Thyroid gland (tissue), 4 donors: ENCODE measurements at regions not wholly inside any gene's neighbourhood (a gene's known extent, or its start where the extent isn't known, plus 50 kb on each side); places are given as distances from the start of the nearest gene placed in this dataset.

Experiments
- DNase-seq, 2 donors: peaks; one replicate each; pipeline ENCODE4 v3.0.0-alpha.2; 2019
- H3K27ac ChIP-seq, 3 donors: fragments of 200-600 bp; sonication (generic); 1 replicate in 2 of 3; 2 replicates in 1 of 3; pipeline ENCODE4 v1.5.1; 2016 to 2019; ENCODE audit warnings: mild to moderate bottlenecking in 1 of 3, moderate library complexity in 1 of 3
- H3K27me3 ChIP-seq: fragments of 200-600 bp; sonication (generic); one replicate; pipeline ENCODE4 v1.5.1; 2019
- H3K36me3 ChIP-seq, 2 donors: fragments of 200-600 bp; sonication (generic); one replicate each; pipeline ENCODE4 v1.5.1; 2016 to 2019
- H3K4me1 ChIP-seq, 2 donors: fragments of 200-600 bp; sonication (generic); one replicate each; pipeline ENCODE4 v1.5.1; 2017 to 2019
- H3K4me3 ChIP-seq, 3 donors: fragments of 200-600 bp; sonication (generic); replicated peaks in 1 of 3; 1 replicate in 2 of 3; 2 replicates in 1 of 3; pipeline ENCODE4 v1.5.1; 2016; ENCODE audit warnings: mild to moderate bottlenecking in 1 of 3
- H3K9me3 ChIP-seq: fragments of 200-600 bp; sonication (generic); one replicate; pipeline ENCODE4 v1.5.1; 2017
- POLR2A ChIP-seq, 2 donors: fragments of 450-650 bp; IDR thresholded peaks; one replicate each; pipeline ENCODE4 v1.6.1; 2017; ENCODE audit warnings: antibody characterized with exemption in 2 of 2, mild to moderate bottlenecking in 2 of 2, moderate library complexity in 1 of 2
- WGBS, 2 donors: methylation state at CpG; one replicate each; pipeline ENCODE4 v1.1.5; 2017; 5-methylcytosine and 5-hydroxymethylcytosine counted together
- intact Hi-C: fragments of 100-400 bp; cut with DNase I; formaldehyde crosslinking; loops from one replicate; pipeline ENCODE4 v1.15.1; 2023
- TF ChIP-seq, protein P1 (sequence below), 6 experiments: fragments of 200-600 bp in 3 of 6; fragments of 450-650 bp in 3 of 6; sonication (generic) in 3 of 6; IDR thresholded peaks; one replicate each; pipeline ENCODE4 v1.5.1; 2016 to 2019; ENCODE audit warnings: antibody characterized with exemption in 6 of 6, mild to moderate bottlenecking in 2 of 6, inconsistent platforms in 1 of 6, moderate library complexity in 1 of 6

DNA sequence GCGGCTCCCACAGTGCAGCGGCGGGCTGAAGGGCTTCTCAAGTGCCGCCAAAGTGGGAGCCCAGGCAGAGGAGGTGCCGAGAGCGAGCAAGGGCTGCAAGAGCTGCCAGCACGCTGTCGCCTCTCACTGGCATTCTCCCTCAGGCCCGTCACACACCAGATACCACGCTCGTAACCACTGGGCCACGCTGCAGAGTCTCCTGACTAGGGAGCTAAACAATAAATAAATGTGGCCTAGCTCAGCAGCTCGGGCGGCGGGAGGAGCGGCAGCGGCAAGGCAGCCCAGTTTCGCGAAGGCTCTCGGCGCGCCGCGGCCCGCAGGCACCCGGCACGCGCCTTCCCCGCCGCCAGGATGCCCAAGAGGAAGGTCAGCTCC lies 55.9 kb upstream of the FAM174B start:
- H3K27me3 ChIP-seq = no peaks in the 10 kb centered on the region
- 82 to 97% methylated on average over 18 to 28 of the region's 30 CpGs for WGBS, 2 donors
- intact Hi-C loops = loop anchor here (10.0 kb wide), 1 partner anchor 617 kb away; no protein-coding TSS in a partner anchor
- no peak for TF ChIP-seq POLR2A (IDR thresholded peaks at IDR 0.05)
- TF ChIP-seq, protein P1, sequence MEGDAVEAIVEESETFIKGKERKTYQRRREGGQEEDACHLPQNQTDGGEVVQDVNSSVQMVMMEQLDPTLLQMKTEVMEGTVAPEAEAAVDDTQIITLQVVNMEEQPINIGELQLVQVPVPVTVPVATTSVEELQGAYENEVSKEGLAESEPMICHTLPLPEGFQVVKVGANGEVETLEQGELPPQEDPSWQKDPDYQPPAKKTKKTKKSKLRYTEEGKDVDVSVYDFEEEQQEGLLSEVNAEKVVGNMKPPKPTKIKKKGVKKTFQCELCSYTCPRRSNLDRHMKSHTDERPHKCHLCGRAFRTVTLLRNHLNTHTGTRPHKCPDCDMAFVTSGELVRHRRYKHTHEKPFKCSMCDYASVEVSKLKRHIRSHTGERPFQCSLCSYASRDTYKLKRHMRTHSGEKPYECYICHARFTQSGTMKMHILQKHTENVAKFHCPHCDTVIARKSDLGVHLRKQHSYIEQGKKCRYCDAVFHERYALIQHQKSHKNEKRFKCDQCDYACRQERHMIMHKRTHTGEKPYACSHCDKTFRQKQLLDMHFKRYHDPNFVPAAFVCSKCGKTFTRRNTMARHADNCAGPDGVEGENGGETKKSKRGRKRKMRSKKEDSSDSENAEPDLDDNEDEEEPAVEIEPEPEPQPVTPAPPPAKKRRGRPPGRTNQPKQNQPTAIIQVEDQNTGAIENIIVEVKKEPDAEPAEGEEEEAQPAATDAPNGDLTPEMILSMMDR (IDR thresholded peaks at IDR 0.05) = no peak
- H3K4me1 ChIP-seq = peaks cover 0 to 4% of the 10 kb centered on the region in 2 donors
- no peaks in the 10 kb centered on the region for H3K9me3 ChIP-seq
- H3K27ac ChIP-seq = no peak overlapping the region
- peak; percentile 61 to 68 for DNase-seq
- H3K36me3 ChIP-seq = no peaks in the 10 kb centered on the region
- H3K4me3 ChIP-seq = no peak overlapping the region

GRCh38 chr15:92714077-92714476 lies 58.5 kb upstream of the FAM174B start:
- Histone ChIP-seq H3K27ac (peak overlapping the region; percentile 64 to 80 (median 67)), H3K4me1 (peaks cover 0 to 4% of the 10 kb centered on the region in 2 donors), H3K27me3 (no peaks in the 10 kb centered on the region), H3K9me3 (no peaks in the 10 kb centered on the region), H3K36me3 (no peaks in the 10 kb centered on the region), H3K4me3 (peak overlapping the region in 2 of 3 donors; percentile 44 to 47)
- peak; percentile 21 to 35 for DNase-seq
- TF ChIP-seq POLR2A (IDR thresholded peaks at IDR 0.05) = no peak
- TF ChIP-seq, protein P1 (IDR thresholded peaks at IDR 0.05) = no peak
- WGBS, 2 donors = 3% methylated on average over 16 of the region's 16 CpGs
- intact Hi-C loops = loop anchor here (10.0 kb wide), 1 partner anchor 619 kb away; no protein-coding TSS in a partner anchor

DNA sequence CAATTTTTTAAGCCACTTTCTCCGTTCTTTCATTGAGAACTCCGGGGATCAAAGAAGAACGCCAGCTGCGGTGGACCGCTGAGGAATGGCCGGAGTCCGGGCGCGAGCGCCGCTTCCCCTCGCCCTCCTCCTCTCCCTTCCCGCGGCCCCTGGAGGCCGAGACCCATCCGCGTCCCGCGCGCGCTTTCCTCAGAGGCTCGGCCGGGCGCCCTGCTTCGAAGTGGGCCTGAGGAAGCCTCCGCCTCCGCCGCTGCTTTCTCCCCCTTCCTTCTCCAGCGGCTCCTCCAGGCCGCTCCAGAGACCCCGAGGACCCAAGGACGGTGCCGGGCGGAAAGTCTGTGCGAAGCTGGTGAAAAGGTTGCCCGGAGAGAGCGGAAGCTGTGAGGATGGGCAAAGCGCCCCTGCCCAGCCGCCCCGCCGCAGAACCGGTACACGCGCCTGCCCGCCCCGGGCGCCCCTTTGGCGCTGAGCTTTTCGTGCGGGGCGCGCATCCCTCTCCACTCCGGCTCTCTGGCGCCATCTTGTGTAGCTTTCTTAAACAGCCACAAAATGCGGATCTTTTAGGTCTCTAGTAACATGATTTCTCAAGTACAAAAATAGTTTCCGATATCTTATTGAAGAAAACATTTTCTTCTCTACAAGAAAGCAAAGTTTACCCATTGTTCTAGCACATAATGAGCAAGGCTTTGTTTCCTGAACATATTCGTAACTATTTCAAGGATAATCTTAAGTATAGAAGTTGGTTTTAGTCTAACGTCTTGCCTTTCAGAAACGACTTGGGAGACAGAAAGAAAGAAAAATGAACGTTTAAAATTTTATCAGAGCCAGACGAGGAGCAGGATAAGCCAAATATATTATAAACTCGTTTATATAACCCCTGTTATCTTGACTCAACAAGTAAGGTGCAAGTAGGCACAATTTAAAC lies 59.2 kb upstream of the FAM174B start:
- no peaks in the 10 kb centered on the region for H3K27me3 ChIP-seq
- H3K4me3 ChIP-seq = peak overlapping the region in 2 of 3 donors; percentile 44 to 47
- H3K36me3 ChIP-seq = no peaks in the 10 kb centered on the region
- TF ChIP-seq, protein P1 (IDR thresholded peaks at IDR 0.05) = peak; percentile 80 to 90 (median 85)
- TF ChIP-seq POLR2A (IDR thresholded peaks at IDR 0.05) = peak in 1 of 2 donors; percentile 58
- peak; percentile 79 to 82 for DNase-seq
- WGBS, 2 donors = 2 to 3% methylated on average over 37 to 42 of the region's 62 CpGs
- peak overlapping the region; percentile 64 to 80 (median 67) for H3K27ac ChIP-seq
- intact Hi-C loops = loop anchor here (5.0 to 10.0 kb wide), 2 partner anchors 437 to 620 kb away; no protein-coding TSS in a partner anchor
- peaks cover 0 to 4% of the 10 kb centered on the region in 2 donors for H3K4me1 ChIP-seq
- H3K9me3 ChIP-seq = no peaks in the 10 kb centered on the region

GRCh38 chr15:92715758-92716157 lies 60.2 kb upstream of the FAM174B start:
- intact Hi-C loops = loop anchor here (5.0 to 10.0 kb wide), 2 partner anchors 438 to 621 kb away; no protein-coding TSS in a partner anchor
- Histone ChIP-seq H3K36me3 (no peaks in the 10 kb centered on the region), H3K9me3 (no peaks in the 10 kb centered on the region), H3K27ac (peak overlapping the region; percentile 2 to 80 (median 36)), H3K27me3 (no peaks in the 10 kb centered on the region), H3K4me3 (no peak overlapping the region), H3K4me1 (peaks cover 0 to 4% of the 10 kb centered on the region in 2 donors)
- TF ChIP-seq POLR2A (IDR thresholded peaks at IDR 0.05) = no peak
- TF ChIP-seq, protein P1 (IDR thresholded peaks at IDR 0.05) = peak in 1 of 6 experiments; percentile 13
- 23 to 26% methylated on average over 7 of the region's 7 CpGs for WGBS, 2 donors
- DNase-seq = peak; percentile 62 to 68
